ENCODE measurements at regions not wholly inside any gene's neighbourhood (a gene's known extent, or its start where the extent isn't known, plus 50 kb on each side); places are given as distances from the start of the nearest gene placed in this dataset.

GRCh38 chr2:129091620-129092019 is 773.0 kb upstream of the HS6ST1 start:
- TF ChIP-seq CTCF (IDR thresholded peaks at IDR 0.05 in 4 of 5, conservative IDR thresholded peaks at IDR 0.05 in 1 of 5): no peak
- no peak for TF ChIP-seq POLR2A (IDR thresholded peaks at IDR 0.05)
